ENCODE measurements at regions not wholly inside any gene's neighbourhood (a gene's known extent, or its start where the extent isn't known, plus 50 kb on each side); places are given as distances from the start of the nearest gene placed in this dataset.

GRCh38 chr1:47703981-47704596 is 266.2 kb downstream of the FOXD2 start:
- DNase-seq (no peak), ATAC-seq (no peak)

GRCh38 chr1:47705517-47706130 is 267.8 kb downstream of the FOXD2 start:
- DNase-seq (no peak), ATAC-seq (no peak)

- DNase-seq (no peak), ATAC-seq (no peak)
Measured at GRCh38 chr1:47707503-47707902, 269.7 kb downstream of the FOXD2 start.

GRCh38 chr1:47708019-47708535 is 270.2 kb downstream of the FOXD2 start:
- DNase-seq, result no peak
- ATAC-seq, result no peak

- no peak for ATAC-seq
- no peak for DNase-seq
Measured at GRCh38 chr1:47708658-47709018, 270.8 kb downstream of the FOXD2 start.

GRCh38 chr1:47709019-47709871 is 271.4 kb downstream of the FOXD2 start:
- no peak for ATAC-seq

GRCh38 chr1:47709872-47710231 is 272.0 kb downstream of the FOXD2 start:
- ATAC-seq (no peak), DNase-seq (no peak)

More at GRCh38 chr1:47709019-47709871, 271.4 kb downstream of the FOXD2 start:
- DNase-seq, result peak; percentile 20

GRCh38 chr1:47710329-47711071 is 272.7 kb downstream of the FOXD2 start:
- ATAC-seq (peak; percentile 75), DNase-seq (peak; percentile 84)
